Natural killer cell (primary cell): ENCODE measurements at regions not wholly inside any gene's neighbourhood (a gene's known extent, or its start where the extent isn't known, plus 50 kb on each side); places are given as distances from the start of the nearest gene placed in this dataset.
"Not testable (repeated sequence)": the region's sequence is repeated elsewhere in the genome, so short reads cannot be mapped to it uniquely, and the experiment has no call there.

Experiments used
- ATAC-seq, 3 donors: fragments of 150-1000 bp in 2 of 3; fragments of 200-7000 bp in 1 of 3; cut with Tn5 transposase; 1 replicate in 1 of 3; 2 replicates in 2 of 3; pipeline ENCODE4 v1.10.0; 2021; ENCODE audit warnings: mild to moderate bottlenecking in 2 of 3, moderate library complexity in 2 of 3
- DNase-seq, 2 donors: peaks; one replicate each; pipeline versions ENCODE4 v3.0.0 to v3.0.0-alpha.2; 2013 to 2021; ENCODE audit warnings: mixed read lengths in 1 of 2
- H3K27ac ChIP-seq: one replicate; pipeline ENCODE4 v1.5.1; 2013; ENCODE audit warnings: mild to moderate bottlenecking, low read length
- H3K27me3 ChIP-seq: one replicate; pipeline ENCODE4 v1.6.1; 2013; ENCODE audit warnings: low read length; ENCODE audit not compliant: control insufficient read depth, insufficient read depth
- H3K36me3 ChIP-seq: one replicate; pipeline ENCODE4 v1.6.1; 2013; ENCODE audit warnings: low read length; ENCODE audit not compliant: control insufficient read depth, insufficient read depth
- H3K4me1 ChIP-seq: one replicate; pipeline ENCODE4 v1.6.1; 2013; ENCODE audit warnings: low read length; ENCODE audit not compliant: control insufficient read depth, insufficient read depth
- H3K4me3 ChIP-seq: one replicate; pipeline ENCODE4 v1.5.1; 2013; ENCODE audit warnings: low read length
- H3K9me3 ChIP-seq: one replicate; pipeline ENCODE4 v1.6.1; 2013; ENCODE audit warnings: low read length; ENCODE audit not compliant: control insufficient read depth, insufficient read depth
- H3K27ac Mint-ChIP-seq, 2 donors: one replicate each; pipeline ENCODE4 v1.8.0; 2022; ENCODE audit warnings: mild to moderate bottlenecking in 2 of 2, mixed read lengths in 2 of 2, moderate library complexity in 1 of 2
- H3K27me3 Mint-ChIP-seq, 2 donors: one replicate each; pipeline ENCODE4 v1.8.0; 2022; ENCODE audit warnings: low read depth in 2 of 2, mixed read lengths in 2 of 2
- H3K36me3 Mint-ChIP-seq: one replicate; pipeline ENCODE4 v1.8.0; 2022; ENCODE audit warnings: mixed read lengths
- H3K4me1 Mint-ChIP-seq, 2 donors: one replicate each; pipeline ENCODE4 v1.8.0; 2022; ENCODE audit warnings: mixed read lengths in 2 of 2
- H3K4me3 Mint-ChIP-seq: one replicate; pipeline ENCODE4 v1.8.0; 2022; ENCODE audit warnings: mild to moderate bottlenecking, moderate library complexity, mixed read lengths
- H3K9me3 Mint-ChIP-seq, 2 donors: one replicate each; pipeline ENCODE4 v1.8.0; 2022; ENCODE audit warnings: mixed read lengths in 2 of 2
- CTCF ChIP-seq: fragments of 200-600 bp; IDR thresholded peaks from one replicate; pipeline ENCODE4 v1.8.0; 2022; ENCODE audit warnings: antibody characterized with exemption
- WGBS: methylation state at CpG from one replicate; pipeline ENCODE4 v1.1.7; 2013; ENCODE audit warnings: missing lambda C conversion rate; ENCODE audit not compliant: insufficient coverage; 5-methylcytosine and 5-hydroxymethylcytosine counted together
- intact Hi-C: fragments of 100-400 bp; cut with micrococcal nuclease; formaldehyde crosslinking; loops from one replicate; pipeline ENCODE4 v1.14.2; 2022

GRCh38 chr5:90248640-90249039, 160.9 kb downstream of the CETN3 start:
- DNase-seq (no peak), ATAC-seq (no peak)
- Histone ChIP-seq H3K27me3 (no peaks in the 10 kb centered on the region), H3K9me3 (no peaks in the 10 kb centered on the region), H3K36me3 (no peaks in the 10 kb centered on the region), H3K4me1 (no peaks in the 10 kb centered on the region), H3K4me3 (no peak overlapping the region), H3K27ac (no peak overlapping the region)
- peaks cover 0 to 6% of the 10 kb centered on the region in 2 donors for H3K27me3 Mint-ChIP-seq
- H3K9me3 Mint-ChIP-seq: no peaks in the 10 kb centered on the region
- H3K4me1 Mint-ChIP-seq: no peaks in the 10 kb centered on the region
- intact Hi-C loops: no loop called here
- H3K4me3 Mint-ChIP-seq: no peak overlapping the region
- no peak for TF ChIP-seq CTCF
- no peaks in the 10 kb centered on the region for H3K36me3 Mint-ChIP-seq
- H3K27ac Mint-ChIP-seq: no peak overlapping the region
- 97% methylated on average over 1 of the region's 1 CpG for WGBS

GRCh38 chr5:90243848-90244247, 165.7 kb downstream of the CETN3 start:
- H3K4me3 Mint-ChIP-seq, H3K9me3 ChIP-seq, H3K36me3 Mint-ChIP-seq, H3K36me3 ChIP-seq, H3K9me3 Mint-ChIP-seq, H3K27me3 Mint-ChIP-seq, DNase-seq, H3K4me1 ChIP-seq, H3K4me3 ChIP-seq, H3K27ac ChIP-seq, ATAC-seq, H3K27me3 ChIP-seq, intact Hi-C loops, H3K27ac Mint-ChIP-seq, H3K4me1 Mint-ChIP-seq: not testable (repeated sequence)
- 90% methylated on average over 2 of the region's 3 CpGs for WGBS

- no peak for ATAC-seq
- Mint-ChIP-seq H3K9me3 (no peaks in the 10 kb centered on the region), H3K36me3 (no peaks in the 10 kb centered on the region), H3K27ac (no peak overlapping the region), H3K27me3 (no peaks in the 10 kb centered on the region), H3K4me3 (no peak overlapping the region), H3K4me1 (no peaks in the 10 kb centered on the region)
- Histone ChIP-seq H3K4me1 (no peaks in the 10 kb centered on the region), H3K9me3 (no peaks in the 10 kb centered on the region), H3K4me3 (no peak overlapping the region), H3K27me3 (no peaks in the 10 kb centered on the region), H3K36me3 (no peaks in the 10 kb centered on the region), H3K27ac (no peak overlapping the region)
- 88% methylated on average over 3 of the region's 3 CpGs for WGBS
- no peak for DNase-seq
- no peak for TF ChIP-seq CTCF
- intact Hi-C loops: no loop called here
These were observed 176.1 kb downstream of the CETN3 start for GRCh38 chr5:90233476-90233875.

- no peak overlapping the region for H3K27ac ChIP-seq
- H3K4me1 Mint-ChIP-seq: no peaks in the 10 kb centered on the region
- H3K4me1 ChIP-seq: no peaks in the 10 kb centered on the region
- TF ChIP-seq CTCF: no peak
- H3K36me3 ChIP-seq: no peaks in the 10 kb centered on the region
- intact Hi-C loops: no loop called here
- no peak for ATAC-seq
- no peak overlapping the region for H3K27ac Mint-ChIP-seq
- H3K4me3 ChIP-seq: no peak overlapping the region
- H3K4me3 Mint-ChIP-seq: no peak overlapping the region
- no peaks in the 10 kb centered on the region for H3K27me3 ChIP-seq
- H3K27me3 Mint-ChIP-seq: no peaks in the 10 kb centered on the region
- no peaks in the 10 kb centered on the region for H3K9me3 ChIP-seq
- no peaks in the 10 kb centered on the region for H3K9me3 Mint-ChIP-seq
- WGBS: 75% methylated on average over 4 of the region's 4 CpGs
- DNase-seq: no peak
- H3K36me3 Mint-ChIP-seq: no peaks in the 10 kb centered on the region
These were observed 177.9 kb downstream of the CETN3 start for GRCh38 chr5:90231688-90232087.
